SU-DHL-6 (cell line): ENCODE measurements at regions not wholly inside any gene's neighbourhood (a gene's known extent, or its start where the extent isn't known, plus 50 kb on each side); places are given as distances from the start of the nearest gene placed in this dataset.

Experiments used
- EZH2phosphoT487 ChIP-seq: fragments of 200-600 bp; sonication (generic), shearing (Covaris generic); conservative IDR thresholded peaks from 2 replicates; pipeline ENCODE4 v1.6.1; 2018; ENCODE audit warnings: mild to moderate bottlenecking, antibody characterized with exemption, low read length, moderate library complexity, mixed read lengths
- TF ChIP-seq, protein P1 (sequence below): fragments of 200-600 bp; sonication (generic); IDR thresholded peaks from one replicate; pipeline ENCODE4 v1.5.1; 2017; ENCODE audit warnings: antibody characterized with exemption, mild to moderate bottlenecking, low read length, moderate library complexity; ENCODE audit not compliant: insufficient read depth, poor library complexity, severe bottlenecking

DNA sequence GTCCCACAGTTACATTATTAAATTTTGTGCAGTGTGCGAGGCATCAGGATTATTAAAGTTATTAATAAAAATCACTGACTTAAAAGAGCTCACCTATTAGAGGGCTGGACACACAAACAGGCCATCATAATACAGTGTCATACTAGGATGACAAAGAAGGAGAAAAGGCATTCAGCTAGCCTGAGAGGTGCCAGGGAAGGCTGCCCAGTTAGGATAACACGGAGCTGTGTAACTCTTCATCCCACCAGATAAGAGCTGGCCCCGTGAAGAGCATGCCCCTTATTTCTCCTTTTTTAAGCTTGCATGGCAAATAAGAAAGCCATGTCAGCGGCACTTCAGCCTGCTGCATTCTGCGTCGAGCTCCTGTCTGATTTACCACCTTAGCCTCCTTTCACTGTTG lies 109.5 kb downstream of the KCNK1 start:
- TF ChIP-seq, protein P1, sequence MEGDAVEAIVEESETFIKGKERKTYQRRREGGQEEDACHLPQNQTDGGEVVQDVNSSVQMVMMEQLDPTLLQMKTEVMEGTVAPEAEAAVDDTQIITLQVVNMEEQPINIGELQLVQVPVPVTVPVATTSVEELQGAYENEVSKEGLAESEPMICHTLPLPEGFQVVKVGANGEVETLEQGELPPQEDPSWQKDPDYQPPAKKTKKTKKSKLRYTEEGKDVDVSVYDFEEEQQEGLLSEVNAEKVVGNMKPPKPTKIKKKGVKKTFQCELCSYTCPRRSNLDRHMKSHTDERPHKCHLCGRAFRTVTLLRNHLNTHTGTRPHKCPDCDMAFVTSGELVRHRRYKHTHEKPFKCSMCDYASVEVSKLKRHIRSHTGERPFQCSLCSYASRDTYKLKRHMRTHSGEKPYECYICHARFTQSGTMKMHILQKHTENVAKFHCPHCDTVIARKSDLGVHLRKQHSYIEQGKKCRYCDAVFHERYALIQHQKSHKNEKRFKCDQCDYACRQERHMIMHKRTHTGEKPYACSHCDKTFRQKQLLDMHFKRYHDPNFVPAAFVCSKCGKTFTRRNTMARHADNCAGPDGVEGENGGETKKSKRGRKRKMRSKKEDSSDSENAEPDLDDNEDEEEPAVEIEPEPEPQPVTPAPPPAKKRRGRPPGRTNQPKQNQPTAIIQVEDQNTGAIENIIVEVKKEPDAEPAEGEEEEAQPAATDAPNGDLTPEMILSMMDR: no peak
- no peak for TF ChIP-seq EZH2phosphoT487
